Uterus (tissue), 3 donors: ENCODE measurements at regions not wholly inside any gene's neighbourhood (a gene's known extent, or its start where the extent isn't known, plus 50 kb on each side); places are given as distances from the start of the nearest gene placed in this dataset.
"Not testable (repeated sequence)": the region's sequence is repeated elsewhere in the genome, so short reads cannot be mapped to it uniquely, and the experiment has no call there.

Experiments
- DNase-seq, 2 donors: peaks; one replicate each; pipeline ENCODE4 v3.0.0-alpha.2; 2019 to 2020
- H3K27ac ChIP-seq, 2 donors: fragments of 200-600 bp; sonication (generic); 1 replicate in 1 of 2; 2 replicates in 1 of 2; pipeline ENCODE4 v1.5.1; 2016 to 2018
- H3K27me3 ChIP-seq, 2 donors: fragments of 200-600 bp; sonication (generic); one replicate each; pipeline ENCODE4 v1.5.1; 2018 to 2019; ENCODE audit warnings: control low read depth in 1 of 2
- H3K36me3 ChIP-seq, 2 donors: fragments of 200-600 bp; sonication (generic); one replicate each; pipeline ENCODE4 v1.5.1; 2019; ENCODE audit warnings: control low read depth in 1 of 2
- H3K4me1 ChIP-seq, 2 donors: fragments of 200-600 bp; sonication (generic); one replicate each; pipeline ENCODE4 v1.5.1; 2018 to 2019; ENCODE audit warnings: control low read depth in 1 of 2
- H3K4me3 ChIP-seq, 2 donors: fragments of 200-600 bp; sonication (generic); 1 replicate in 1 of 2; 2 replicates in 1 of 2; pipeline ENCODE4 v1.5.1; 2018 to 2019; ENCODE audit warnings: mild to moderate bottlenecking in 1 of 2
- H3K9me3 ChIP-seq, 2 donors: fragments of 200-600 bp; sonication (generic); one replicate each; pipeline ENCODE4 v1.5.1; 2019; ENCODE audit warnings: control low read depth in 1 of 2
- CTCF ChIP-seq, 4 experiments: fragments of 200-600 bp in 2 of 4; fragments of 450-650 bp in 2 of 4; sonication (generic) in 2 of 4; IDR thresholded peaks; one replicate each; pipeline ENCODE4 v1.5.1; 2016 to 2019; ENCODE audit warnings: antibody characterized with exemption in 4 of 4, mild to moderate bottlenecking in 2 of 4, moderate library complexity in 1 of 4
- POLR2A ChIP-seq, 2 donors: fragments of 450-650 bp; IDR thresholded peaks; one replicate each; pipeline ENCODE4 v1.6.1; 2016; ENCODE audit warnings: antibody characterized with exemption in 2 of 2, mild to moderate bottlenecking in 1 of 2, moderate library complexity in 1 of 2
- intact Hi-C: fragments of 100-400 bp; cut with DNase I; formaldehyde crosslinking; loops from one replicate; pipeline ENCODE4 v1.15.1; 2023; ENCODE audit warnings: low total_unique reads
- donor health status: DM: yes; HTN: yes; CAD: no.

- no peak for DNase-seq
- H3K27ac ChIP-seq, result no peak overlapping the region
- no peak for TF ChIP-seq CTCF (IDR thresholded peaks at IDR 0.05)
- no peaks in the 10 kb centered on the region for H3K4me1 ChIP-seq
- no peak overlapping the region for H3K4me3 ChIP-seq
- no peaks in the 10 kb centered on the region for H3K36me3 ChIP-seq
- no peaks in the 10 kb centered on the region for H3K27me3 ChIP-seq
- no peaks in the 10 kb centered on the region for H3K9me3 ChIP-seq
- intact Hi-C loops, result no loop called here
Observed at GRCh38 chr2:82998781-82999180, 1460.3 kb downstream of the SUCLG1 start.

GRCh38 chr2:82996217-82996616, 1462.9 kb downstream of the SUCLG1 start:
- Histone ChIP-seq H3K4me1 (no peaks in the 10 kb centered on the region), H3K36me3 (no peaks in the 10 kb centered on the region), H3K27ac (no peak overlapping the region), H3K27me3 (no peaks in the 10 kb centered on the region), H3K9me3 (no peaks in the 10 kb centered on the region), H3K4me3 (no peak overlapping the region)
- intact Hi-C loops, result no loop called here
- TF ChIP-seq CTCF (IDR thresholded peaks at IDR 0.05), result no peak
- no peak for TF ChIP-seq POLR2A (IDR thresholded peaks at IDR 0.05)
- DNase-seq, result no peak

GRCh38 chr2:82994151-82994550, 1464.9 kb downstream of the SUCLG1 start:
- Histone ChIP-seq H3K27ac (no peak overlapping the region), H3K36me3 (no peaks in the 10 kb centered on the region), H3K4me3 (no peak overlapping the region), H3K9me3 (no peaks in the 10 kb centered on the region), H3K27me3 (no peaks in the 10 kb centered on the region), H3K4me1 (no peaks in the 10 kb centered on the region)
- intact Hi-C loops, result no loop called here
- no peak for TF ChIP-seq POLR2A (IDR thresholded peaks at IDR 0.05)
- no peak for TF ChIP-seq CTCF (IDR thresholded peaks at IDR 0.05)
- DNase-seq, result no peak

GRCh38 chr2:82993609-82994008, 1465.5 kb downstream of the SUCLG1 start:
- intact Hi-C loops, result no loop called here
- H3K27me3 ChIP-seq, result no peaks in the 10 kb centered on the region
- no peaks in the 10 kb centered on the region for H3K36me3 ChIP-seq
- H3K9me3 ChIP-seq, result no peaks in the 10 kb centered on the region
- no peaks in the 10 kb centered on the region for H3K4me1 ChIP-seq
- TF ChIP-seq CTCF (IDR thresholded peaks at IDR 0.05) (no peak), POLR2A (IDR thresholded peaks at IDR 0.05) (no peak)
- no peak overlapping the region for H3K4me3 ChIP-seq
- H3K27ac ChIP-seq, result no peak overlapping the region
- DNase-seq, result no peak

GRCh38 chr2:82992968-82993367, 1466.1 kb downstream of the SUCLG1 start:
- no peak for DNase-seq
- Histone ChIP-seq H3K9me3 (no peaks in the 10 kb centered on the region), H3K27ac (no peak overlapping the region), H3K4me3 (no peak overlapping the region), H3K27me3 (no peaks in the 10 kb centered on the region), H3K36me3 (no peaks in the 10 kb centered on the region), H3K4me1 (no peaks in the 10 kb centered on the region)
- intact Hi-C loops, result no loop called here
- no peak for TF ChIP-seq POLR2A (IDR thresholded peaks at IDR 0.05)
- no peak for TF ChIP-seq CTCF (IDR thresholded peaks at IDR 0.05)

- DNase-seq, H3K4me1 ChIP-seq, H3K27me3 ChIP-seq, H3K4me3 ChIP-seq, intact Hi-C loops, H3K9me3 ChIP-seq, H3K36me3 ChIP-seq, H3K27ac ChIP-seq: not testable (repeated sequence)
Observed at GRCh38 chr2:82987706-82988105, 1471.4 kb downstream of the SUCLG1 start.
